ENCODE measurements at regions not wholly inside any gene's neighbourhood (a gene's known extent, or its start where the extent isn't known, plus 50 kb on each side); places are given as distances from the start of the nearest gene placed in this dataset.

GRCh38 chr12:88251798-88252197 lies 109.7 kb downstream of the TMTC3 start:
- TF ChIP-seq CTCF (IDR thresholded peaks at IDR 0.05; ENCODE audit: extremely low read depth in 1 of 2, insufficient read depth in 1 of 2, low read depth in 1 of 2, low read length in 2 of 2), result no peak
- TF ChIP-seq GATA2 (IDR thresholded peaks at IDR 0.05; ENCODE audit: insufficient read depth, insufficient read length, low read depth, low read length), result no peak
- no peak for TF ChIP-seq EZH2 (IDR thresholded peaks at IDR 0.05; ENCODE audit: borderline replicate concordance, low read depth, low read length, severe bottlenecking)
- no peak for TF ChIP-seq POLR2AphosphoS5 (IDR thresholded peaks at IDR 0.05; ENCODE audit: insufficient read depth, low read depth, low read length)
- TF ChIP-seq POLR2A (IDR thresholded peaks at IDR 0.05; ENCODE audit: low read depth, low read length), result no peak
- no peak for TF ChIP-seq JUN (IDR thresholded peaks at IDR 0.05; ENCODE audit: borderline replicate concordance, insufficient read depth, insufficient read length, low read depth)
- no peak for TF ChIP-seq FOS (IDR thresholded peaks at IDR 0.05; ENCODE audit: borderline replicate concordance, insufficient read depth, low read length)
- no peak for TF ChIP-seq MAX (IDR thresholded peaks at IDR 0.05; ENCODE audit: insufficient read depth, insufficient read length)

Measured in endothelial cell of umbilical vein (primary cell).